SIG-M5 (cell line): ENCODE measurements at regions not wholly inside any gene's neighbourhood (a gene's known extent, or its start where the extent isn't known, plus 50 kb on each side); places are given as distances from the start of the nearest gene placed in this dataset.
"Not testable (repeated sequence)": the region's sequence is repeated elsewhere in the genome, so short reads cannot be mapped to it uniquely, and the experiment has no call there.

ENCODE experiments used
- DNase-seq: peaks from one replicate; lab custom pipeline; 2025; lab: John Stamatoyannopoulos, UW

- DNase-seq, result no peak
Observed at GRCh38 chr2:34308140-34308539, 709.0 kb upstream of the FAM98A start.

GRCh38 chr2:34307636-34308035, 708.5 kb upstream of the FAM98A start:
- no peak for DNase-seq

GRCh38 chr2:34306745-34307144, 707.6 kb upstream of the FAM98A start:
- no peak for DNase-seq

- no peak for DNase-seq
Observed at GRCh38 chr2:34305587-34305986, 706.5 kb upstream of the FAM98A start.

GRCh38 chr2:34294961-34295360, 695.9 kb upstream of the FAM98A start:
- no peak for DNase-seq

- no peak for DNase-seq
Observed at GRCh38 chr2:34291076-34291475, 692.0 kb upstream of the FAM98A start.

GRCh38 chr2:34288016-34288415, 688.9 kb upstream of the FAM98A start:
- DNase-seq, result no peak

- DNase-seq, result no peak
Observed at GRCh38 chr2:34280606-34281005, 681.5 kb upstream of the FAM98A start.

GRCh38 chr2:34266908-34267697, 668.0 kb upstream of the FAM98A start:
- no peak for DNase-seq

GRCh38 chr2:34261701-34262100, 662.6 kb upstream of the FAM98A start:
- DNase-seq, result no peak

- no peak for DNase-seq
Observed at GRCh38 chr2:34254272-34254878, 655.3 kb upstream of the FAM98A start.

GRCh38 chr2:34252111-34252510, 653.0 kb upstream of the FAM98A start:
- DNase-seq, result no peak

- DNase-seq, result no peak
Observed at GRCh38 chr2:34251578-34251977, 652.5 kb upstream of the FAM98A start.

- DNase-seq, result no peak
Observed at GRCh38 chr2:34244195-34244594, 645.1 kb upstream of the FAM98A start.

- no peak for DNase-seq
Observed at GRCh38 chr2:34242763-34243123, 643.6 kb upstream of the FAM98A start.

- no peak for DNase-seq
Observed at GRCh38 chr2:34241905-34242762, 643.0 kb upstream of the FAM98A start.

- no peak for DNase-seq
Observed at GRCh38 chr2:34239511-34239910, 640.4 kb upstream of the FAM98A start.

- DNase-seq, result no peak
Observed at GRCh38 chr2:34234823-34235222, 635.7 kb upstream of the FAM98A start.

- DNase-seq, result no peak
Observed at GRCh38 chr2:34229998-34230397, 630.9 kb upstream of the FAM98A start.

- DNase-seq, result no peak
Observed at GRCh38 chr2:34215174-34215573, 616.1 kb upstream of the FAM98A start.

- DNase-seq, result not testable (repeated sequence)
Observed at GRCh38 chr2:34210382-34210781, 611.3 kb upstream of the FAM98A start.

- no peak for DNase-seq
Observed at GRCh38 chr2:34204560-34204959, 605.5 kb upstream of the FAM98A start.

- DNase-seq, result no peak
Observed at GRCh38 chr2:34201099-34201498, 602.0 kb upstream of the FAM98A start.
